H9 (cell line): ENCODE measurements at regions not wholly inside any gene's neighbourhood (a gene's known extent, or its start where the extent isn't known, plus 50 kb on each side); places are given as distances from the start of the nearest gene placed in this dataset.

ENCODE experiments used
- DNase-seq: peaks from one replicate; pipeline ENCODE4 v3.0.0-alpha.2; 2017
- H2AFZ ChIP-seq: one replicate; pipeline ENCODE4 v1.6.1; 2013; ENCODE audit warnings: mild to moderate bottlenecking, low read length, control low read depth, moderate library complexity
- H2AK5ac ChIP-seq: 2 replicates; pipeline ENCODE4 v1.6.1; 2013; ENCODE audit warnings: low read length, control low read depth, mixed read lengths; ENCODE audit not compliant: insufficient read length
- H2BK120ac ChIP-seq: one replicate; pipeline ENCODE4 v1.6.1; 2013; ENCODE audit warnings: low read depth, mild to moderate bottlenecking, low read length, control low read depth, inconsistent platforms; ENCODE audit not compliant: poor library complexity, severe bottlenecking
- H2BK12ac ChIP-seq: 2 replicates; pipeline ENCODE4 v1.6.1; 2013; ENCODE audit warnings: low read length, control low read depth, mixed read lengths, low read depth; ENCODE audit not compliant: insufficient read length
- H2BK15ac ChIP-seq: 2 replicates; pipeline ENCODE4 v1.6.1; 2013; ENCODE audit warnings: low read depth, low read length, control low read depth
- H2BK20ac ChIP-seq: one replicate; pipeline ENCODE4 v1.6.1; 2013; ENCODE audit warnings: low read depth, mild to moderate bottlenecking, low read length, control low read depth, inconsistent platforms; ENCODE audit not compliant: poor library complexity, severe bottlenecking
- H2BK5ac ChIP-seq: 2 replicates; pipeline ENCODE4 v1.6.1; 2013; ENCODE audit warnings: low read length, control low read depth, mixed read lengths; ENCODE audit not compliant: insufficient read length
- H3K14ac ChIP-seq: 2 replicates; pipeline ENCODE4 v1.6.1; 2013; ENCODE audit warnings: low read length, control low read depth; ENCODE audit not compliant: insufficient read depth
- H3K18ac ChIP-seq: 2 replicates; pipeline ENCODE4 v1.6.1; 2013; ENCODE audit warnings: low read depth, mild to moderate bottlenecking, mixed read lengths, low read length, control low read depth; ENCODE audit not compliant: insufficient read length
- H3K23ac ChIP-seq: 2 replicates; pipeline ENCODE4 v1.6.1; 2013; ENCODE audit warnings: low read length, control low read depth, mixed read lengths, low read depth; ENCODE audit not compliant: insufficient read length
- H3K23me2 ChIP-seq: 2 replicates; pipeline ENCODE4 v1.6.1; 2013; ENCODE audit warnings: low read depth, mild to moderate bottlenecking, mixed read lengths, low read length, control low read depth; ENCODE audit not compliant: insufficient read length, poor library complexity, severe bottlenecking
- H3K27ac ChIP-seq: 2 replicates; pipeline ENCODE4 v1.5.1; 2013; ENCODE audit warnings: low read length, control low read depth, mixed read lengths, low read depth; ENCODE audit not compliant: insufficient read length
- H3K27me3 ChIP-seq: 2 replicates; pipeline ENCODE4 v1.6.1; 2013; ENCODE audit warnings: low read length, control low read depth, inconsistent platforms; ENCODE audit not compliant: insufficient read depth
- H3K4ac ChIP-seq: 2 replicates; pipeline ENCODE4 v1.6.1; 2013; ENCODE audit warnings: low read depth, mild to moderate bottlenecking, control low read depth, inconsistent platforms, low read length, moderate library complexity
- H3K4me1 ChIP-seq: 2 replicates; pipeline ENCODE4 v1.6.1; 2013; ENCODE audit warnings: low read length, control low read depth, inconsistent platforms; ENCODE audit not compliant: insufficient read depth
- H3K4me2 ChIP-seq: 2 replicates; pipeline ENCODE4 v1.6.1; 2013; ENCODE audit warnings: low read length, control low read depth, mixed read lengths; ENCODE audit not compliant: insufficient read length, insufficient read depth
- H3K56ac ChIP-seq: 2 replicates; pipeline ENCODE4 v1.6.1; 2013; ENCODE audit warnings: low read depth, mild to moderate bottlenecking, mixed read lengths, low read length, control low read depth; ENCODE audit not compliant: insufficient read length
- H3K79me1 ChIP-seq: 2 replicates; pipeline ENCODE4 v1.6.1; 2013; ENCODE audit warnings: low read depth, mild to moderate bottlenecking, moderate library complexity, low read length, control low read depth, inconsistent platforms; ENCODE audit not compliant: insufficient read depth, poor library complexity, severe bottlenecking
- H3K79me2 ChIP-seq: 2 replicates; pipeline ENCODE4 v1.6.1; 2013; ENCODE audit warnings: low read length, control low read depth, inconsistent platforms; ENCODE audit not compliant: insufficient read depth
- H3K9ac ChIP-seq: 2 replicates; pipeline ENCODE4 v1.6.1; 2013; ENCODE audit warnings: low read length, control low read depth, mixed read lengths; ENCODE audit not compliant: insufficient read length; ENCODE audit errors: extremely low read depth
- H3K9me3 ChIP-seq: one replicate; pipeline ENCODE4 v1.6.1; 2013; ENCODE audit warnings: low read depth, low read length, inconsistent platforms; ENCODE audit not compliant: control insufficient read depth
- H3T11ph ChIP-seq: one replicate; pipeline ENCODE4 v1.6.1; 2013; ENCODE audit warnings: mild to moderate bottlenecking, low read length, control low read depth, inconsistent platforms
- H4K20me1 ChIP-seq: one replicate; pipeline ENCODE4 v1.6.1; 2013; ENCODE audit not compliant: control insufficient read depth, insufficient read length, insufficient read depth
- H4K5ac ChIP-seq: 2 replicates; pipeline ENCODE4 v1.6.1; 2013; ENCODE audit warnings: low read depth, mild to moderate bottlenecking, mixed read lengths, low read length, control low read depth; ENCODE audit not compliant: insufficient read length
- H4K8ac ChIP-seq: replicated peaks from 2 replicates; pipeline ENCODE4 v1.6.1; 2013; ENCODE audit warnings: low read length, control low read depth, mixed read lengths, low read depth; ENCODE audit not compliant: insufficient read length
- H4K91ac ChIP-seq: 2 replicates; pipeline ENCODE4 v1.6.1; 2013; ENCODE audit warnings: low read depth, mild to moderate bottlenecking, moderate library complexity, mixed read lengths, low read length, control low read depth; ENCODE audit not compliant: insufficient read length
- H3K27ac Mint-ChIP-seq, 3 experiments: 2 replicates in 2 of 3; 3 replicates in 1 of 3; pipeline ENCODE4 v1.8.0; 2020 to 2021; ENCODE audit warnings: mixed read lengths in 3 of 3, mild to moderate bottlenecking in 1 of 3, moderate library complexity in 1 of 3
- H3K27me3 Mint-ChIP-seq: 2 replicates; pipeline ENCODE4 v1.8.0; 2021; ENCODE audit warnings: low read depth, mild to moderate bottlenecking, moderate library complexity, mixed read lengths
- H3K36me3 Mint-ChIP-seq, 3 experiments: 2 replicates in 2 of 3; 3 replicates in 1 of 3; pipeline ENCODE4 v1.8.0; 2020 to 2021; ENCODE audit warnings: low read depth in 3 of 3, mixed read lengths in 3 of 3; ENCODE audit not compliant: insufficient read depth in 1 of 3
- H3K4me1 Mint-ChIP-seq, 2 experiments: 2 replicates each; pipeline ENCODE4 v1.8.0; 2020; ENCODE audit warnings: mixed read lengths in 2 of 2
- H3K4me3 Mint-ChIP-seq, 2 experiments: 2 replicates in 1 of 2; 3 replicates in 1 of 2; pipeline ENCODE4 v1.8.0; 2020 to 2021; ENCODE audit warnings: mild to moderate bottlenecking in 2 of 2, mixed read lengths in 2 of 2, moderate library complexity in 1 of 2
- H3K9me3 Mint-ChIP-seq, 2 experiments: 2 replicates in 1 of 2; 3 replicates in 1 of 2; pipeline ENCODE4 v1.8.0; 2020; ENCODE audit warnings: mild to moderate bottlenecking in 2 of 2, mixed read lengths in 2 of 2, moderate library complexity in 1 of 2
- WGBS: extraction: QIAGEN DNeasy Blood & Tissue Kit; methylation state at CpG from one replicate; pipeline ENCODE4 v1.1.7; 2013; ENCODE audit warnings: missing lambda C conversion rate, low lambda C conversion rate, mixed read lengths; ENCODE audit not compliant: insufficient read length; ENCODE audit errors: extremely low coverage; 5-methylcytosine and 5-hydroxymethylcytosine counted together
- TF ChIP-seq, protein P1 (sequence below): fragments of 200-600 bp; sonication (generic); conservative IDR thresholded peaks from 3 replicates; pipeline ENCODE4 v1.8.0; 2021; ENCODE audit warnings: antibody characterized with exemption, mild to moderate bottlenecking

DNA sequence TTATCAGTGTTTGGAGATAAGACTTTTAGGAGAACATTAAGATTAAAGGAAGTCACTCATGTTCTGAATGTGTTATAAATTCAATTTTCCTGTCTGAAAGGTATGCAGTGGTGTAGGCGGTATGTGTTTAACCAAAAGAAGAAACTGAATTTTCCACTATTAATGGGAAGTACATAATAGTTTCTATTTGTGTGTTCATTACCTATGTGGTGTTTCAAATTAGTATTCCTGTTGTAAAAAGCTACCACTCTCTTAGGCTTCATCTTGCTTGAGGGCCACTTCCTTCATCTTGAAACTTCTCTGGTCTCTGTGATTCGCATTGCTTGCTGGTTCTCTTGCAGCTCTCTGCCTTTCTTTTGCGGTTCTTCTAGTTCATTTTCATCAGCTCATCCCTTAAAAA is 123.4 kb downstream of the HLX start:
- Histone ChIP-seq H3K4me1 (no peaks in the 10 kb centered on the region), H3K14ac (no peak overlapping the region), H3K18ac (no peak overlapping the region), H3K23me2 (no peaks in the 10 kb centered on the region), H4K5ac (no peak overlapping the region), H2BK15ac (no peak overlapping the region), H2BK20ac (no peak overlapping the region), H3K4me2 (no peak overlapping the region), H3K4ac (no peak overlapping the region), H3K27ac (no peak overlapping the region), H4K8ac (no peak overlapping the region), H3K9ac (no peak overlapping the region), H3K79me1 (no peaks in the 10 kb centered on the region), H2AFZ (no peak overlapping the region), H2BK5ac (no peak overlapping the region), H3K9me3 (no peaks in the 10 kb centered on the region), H3T11ph (no peak overlapping the region), H2AK5ac (no peak overlapping the region), H3K27me3 (no peaks in the 10 kb centered on the region), H2BK120ac (no peak overlapping the region), H3K23ac (no peak overlapping the region), H4K20me1 (no peaks in the 10 kb centered on the region), H3K79me2 (no peaks in the 10 kb centered on the region; the same call in 1 of the 2 replicates), H4K91ac (no peak overlapping the region), H2BK12ac (no peak overlapping the region), H3K56ac (no peak overlapping the region)
- Mint-ChIP-seq H3K36me3 (no peaks in the 10 kb centered on the region), H3K9me3 (no peaks in the 10 kb centered on the region; a peak in 1 of 5 replicates), H3K27ac (no peak overlapping the region), H3K4me3 (no peak overlapping the region), H3K27me3 (no peaks in the 10 kb centered on the region; the same call in 1 of the 2 replicates), H3K4me1 (no peaks in the 10 kb centered on the region)
- WGBS = no CpG with 5 or more reads among the region's 3 CpGs
- DNase-seq = no peak
- TF ChIP-seq, protein P1, sequence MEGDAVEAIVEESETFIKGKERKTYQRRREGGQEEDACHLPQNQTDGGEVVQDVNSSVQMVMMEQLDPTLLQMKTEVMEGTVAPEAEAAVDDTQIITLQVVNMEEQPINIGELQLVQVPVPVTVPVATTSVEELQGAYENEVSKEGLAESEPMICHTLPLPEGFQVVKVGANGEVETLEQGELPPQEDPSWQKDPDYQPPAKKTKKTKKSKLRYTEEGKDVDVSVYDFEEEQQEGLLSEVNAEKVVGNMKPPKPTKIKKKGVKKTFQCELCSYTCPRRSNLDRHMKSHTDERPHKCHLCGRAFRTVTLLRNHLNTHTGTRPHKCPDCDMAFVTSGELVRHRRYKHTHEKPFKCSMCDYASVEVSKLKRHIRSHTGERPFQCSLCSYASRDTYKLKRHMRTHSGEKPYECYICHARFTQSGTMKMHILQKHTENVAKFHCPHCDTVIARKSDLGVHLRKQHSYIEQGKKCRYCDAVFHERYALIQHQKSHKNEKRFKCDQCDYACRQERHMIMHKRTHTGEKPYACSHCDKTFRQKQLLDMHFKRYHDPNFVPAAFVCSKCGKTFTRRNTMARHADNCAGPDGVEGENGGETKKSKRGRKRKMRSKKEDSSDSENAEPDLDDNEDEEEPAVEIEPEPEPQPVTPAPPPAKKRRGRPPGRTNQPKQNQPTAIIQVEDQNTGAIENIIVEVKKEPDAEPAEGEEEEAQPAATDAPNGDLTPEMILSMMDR = no peak
